ENCODE measurements at regions not wholly inside any gene's neighbourhood (a gene's known extent, or its start where the extent isn't known, plus 50 kb on each side); places are given as distances from the start of the nearest gene placed in this dataset.

DNA sequence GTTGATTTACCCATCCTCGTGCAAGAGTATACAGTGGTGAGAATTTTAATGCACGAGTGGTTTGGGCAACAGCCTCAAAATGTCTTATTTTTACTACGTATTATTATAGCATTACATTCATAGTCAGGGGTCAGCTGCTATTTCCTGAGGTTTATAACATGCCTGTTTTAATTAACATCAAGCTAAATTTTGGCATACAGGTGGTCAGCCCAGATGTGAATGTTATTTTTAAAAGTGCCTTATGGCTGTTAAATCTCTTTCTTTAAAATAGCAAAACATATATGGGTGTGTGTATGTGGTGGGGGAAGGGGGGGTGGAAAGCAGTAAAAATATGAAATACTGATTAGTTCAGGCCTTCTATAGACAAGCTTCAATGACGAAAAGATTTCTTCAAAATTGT lies 424.5 kb upstream of the CLINT1 start:
- ChIA-PET CTCF (no interaction called here), POLR2A (no interaction called here), RAD21 (ENCODE audit: unreplicated experiment) (no interaction called here), SMC1A (ENCODE audit: uncharacterized antibody, unreplicated experiment) (interaction anchor here (1.1 kb wide), 1 partner anchor 9 kb away, joined by 3 read pairs; no protein-coding TSS in a partner anchor)
- Histone ChIP-seq H3K9me3 (replicated peaks; ENCODE audit: control insufficient read depth, insufficient read depth, low read length) (no peaks in the 10 kb centered on the region), H4K20me1 (ENCODE audit: control insufficient read depth, insufficient read depth) (no peaks in the 10 kb centered on the region), H3K27me3 (replicated peaks in 1 of 2; ENCODE audit: control insufficient read depth in 2 of 2, insufficient read depth in 2 of 2, low read length in 1 of 2) (no peaks in the 10 kb centered on the region), H3K9ac (ENCODE audit: control insufficient read depth, insufficient read depth, low read length) (no peak overlapping the region), H3K27ac (ENCODE audit: control insufficient read depth, insufficient read depth) (no peak overlapping the region), H3K4me2 (ENCODE audit: control insufficient read depth, insufficient read depth) (no peak overlapping the region), H3K79me2 (ENCODE audit: control insufficient read depth, insufficient read depth, low read length) (no peaks in the 10 kb centered on the region), H3K4me1 (ENCODE audit: control insufficient read depth, insufficient read depth, low read length) (no peaks in the 10 kb centered on the region), H3K4me3 (no peak overlapping the region), H2AFZ (ENCODE audit: control insufficient read depth, low read depth, low read length) (no peak overlapping the region), H3K36me3 (ENCODE audit: control insufficient read depth in 2 of 2, insufficient read depth in 2 of 2, low read length in 1 of 2) (no peaks in the 10 kb centered on the region)
- no peak for DNase-seq (ENCODE audit: low read depth, low spot score)
- no peak for FAIRE-seq
- intact Hi-C loops (cut with micrococcal nuclease; ENCODE audit: unreplicated experiment): no loop called here
- ATAC-seq: no peak
- 12% methylated on average over 4 of the region's 4 CpGs for WGBS (ENCODE audit: insufficient coverage, insufficient replicate concordance, low lambda C conversion rate, missing lambda C conversion rate)
- in situ Hi-C loops (cut with MboI): no loop called here
- TF ChIP-seq FOXM1 (IDR thresholded peaks at IDR 0.05; ENCODE audit: low read depth, low read length) (no peak), PAX5 (IDR thresholded peaks at IDR 0.05; ENCODE audit: borderline replicate concordance, low read depth, low read length) (no peak), SMARCA5 (IDR thresholded peaks at IDR 0.05) (no peak), NFYB (IDR thresholded peaks at IDR 0.05; ENCODE audit: insufficient read depth, low read depth, low read length) (no peak)
- TF ChIP-seq, protein P1, sequence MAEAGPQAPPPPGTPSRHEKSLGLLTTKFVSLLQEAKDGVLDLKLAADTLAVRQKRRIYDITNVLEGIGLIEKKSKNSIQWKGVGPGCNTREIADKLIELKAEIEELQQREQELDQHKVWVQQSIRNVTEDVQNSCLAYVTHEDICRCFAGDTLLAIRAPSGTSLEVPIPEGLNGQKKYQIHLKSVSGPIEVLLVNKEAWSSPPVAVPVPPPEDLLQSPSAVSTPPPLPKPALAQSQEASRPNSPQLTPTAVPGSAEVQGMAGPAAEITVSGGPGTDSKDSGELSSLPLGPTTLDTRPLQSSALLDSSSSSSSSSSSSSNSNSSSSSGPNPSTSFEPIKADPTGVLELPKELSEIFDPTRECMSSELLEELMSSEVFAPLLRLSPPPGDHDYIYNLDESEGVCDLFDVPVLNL (IDR thresholded peaks at IDR 0.05; ENCODE audit: low read depth, low read length): no peak
- TF ChIP-seq, protein P2, sequence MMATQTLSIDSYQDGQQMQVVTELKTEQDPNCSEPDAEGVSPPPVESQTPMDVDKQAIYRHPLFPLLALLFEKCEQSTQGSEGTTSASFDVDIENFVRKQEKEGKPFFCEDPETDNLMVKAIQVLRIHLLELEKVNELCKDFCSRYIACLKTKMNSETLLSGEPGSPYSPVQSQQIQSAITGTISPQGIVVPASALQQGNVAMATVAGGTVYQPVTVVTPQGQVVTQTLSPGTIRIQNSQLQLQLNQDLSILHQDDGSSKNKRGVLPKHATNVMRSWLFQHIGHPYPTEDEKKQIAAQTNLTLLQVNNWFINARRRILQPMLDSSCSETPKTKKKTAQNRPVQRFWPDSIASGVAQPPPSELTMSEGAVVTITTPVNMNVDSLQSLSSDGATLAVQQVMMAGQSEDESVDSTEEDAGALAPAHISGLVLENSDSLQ (IDR thresholded peaks at IDR 0.05): no peak
- no TSS peak for BruUV-seq (replicated peaks)
